ENCODE measurements at regions not wholly inside any gene's neighbourhood (a gene's known extent, or its start where the extent isn't known, plus 50 kb on each side); places are given as distances from the start of the nearest gene placed in this dataset.

DNA sequence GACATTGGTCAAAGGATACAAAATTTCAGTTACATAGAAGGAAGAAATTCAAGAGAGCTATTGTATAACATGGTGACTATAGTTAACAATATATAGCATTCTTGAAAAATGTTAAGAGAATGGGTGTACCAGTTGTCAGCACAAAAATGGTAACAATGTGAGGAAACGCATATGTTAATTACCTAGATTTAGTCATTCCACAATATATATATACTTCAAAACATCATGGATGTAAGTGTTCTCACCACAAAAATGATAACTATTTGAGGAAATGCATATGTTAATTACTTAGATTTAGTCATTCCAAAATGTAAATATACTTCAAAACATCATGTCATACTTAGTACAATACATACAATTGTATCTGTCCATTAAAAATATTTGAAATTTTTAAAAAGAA is 540.4 kb upstream of the MGAT4C start:
- TF ChIP-seq, protein P1, sequence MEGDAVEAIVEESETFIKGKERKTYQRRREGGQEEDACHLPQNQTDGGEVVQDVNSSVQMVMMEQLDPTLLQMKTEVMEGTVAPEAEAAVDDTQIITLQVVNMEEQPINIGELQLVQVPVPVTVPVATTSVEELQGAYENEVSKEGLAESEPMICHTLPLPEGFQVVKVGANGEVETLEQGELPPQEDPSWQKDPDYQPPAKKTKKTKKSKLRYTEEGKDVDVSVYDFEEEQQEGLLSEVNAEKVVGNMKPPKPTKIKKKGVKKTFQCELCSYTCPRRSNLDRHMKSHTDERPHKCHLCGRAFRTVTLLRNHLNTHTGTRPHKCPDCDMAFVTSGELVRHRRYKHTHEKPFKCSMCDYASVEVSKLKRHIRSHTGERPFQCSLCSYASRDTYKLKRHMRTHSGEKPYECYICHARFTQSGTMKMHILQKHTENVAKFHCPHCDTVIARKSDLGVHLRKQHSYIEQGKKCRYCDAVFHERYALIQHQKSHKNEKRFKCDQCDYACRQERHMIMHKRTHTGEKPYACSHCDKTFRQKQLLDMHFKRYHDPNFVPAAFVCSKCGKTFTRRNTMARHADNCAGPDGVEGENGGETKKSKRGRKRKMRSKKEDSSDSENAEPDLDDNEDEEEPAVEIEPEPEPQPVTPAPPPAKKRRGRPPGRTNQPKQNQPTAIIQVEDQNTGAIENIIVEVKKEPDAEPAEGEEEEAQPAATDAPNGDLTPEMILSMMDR (IDR thresholded peaks at IDR 0.05) = no peak
- TF ChIP-seq EZH2 (IDR thresholded peaks at IDR 0.05) = no peak
- TF ChIP-seq EZH2phosphoT487 (IDR thresholded peaks at IDR 0.05) = no peak
